HCT116 (cell line): ENCODE measurements at regions not wholly inside any gene's neighbourhood (a gene's known extent, or its start where the extent isn't known, plus 50 kb on each side); places are given as distances from the start of the nearest gene placed in this dataset.

Source experiments
- ATAC-seq: fragments of 200-7000 bp; cut with Tn5 transposase; 2 replicates; pipeline ENCODE4 v1.9.1; 2020; ENCODE audit warnings: mild to moderate bottlenecking, moderate library complexity
- BruUV-seq: library from RNA; stranded (reverse); fragments of 400-500 nt; replicated peaks from 2 replicates; lab custom pipeline; 2021; lab: Mats Ljungman, UMichigan
- CTCF ChIA-PET: fragments of 300-600 bp; sonication (Branson Sonifier 250); formaldehyde crosslinking; loops from one replicate; lab custom pipeline; 2021; ENCODE audit warnings: antibody characterized with exemption; lab: Charles Lee
- POLR2A ChIA-PET: fragments of 300-600, 350-600 bp; sonication (Branson Sonifier 250); formaldehyde crosslinking; loops from one replicate; lab custom pipeline; 2021; ENCODE audit warnings: antibody characterized with exemption; lab: Charles Lee
- RAD21 ChIA-PET, 2 experiments: fragments of 300-600 bp; sonication (Branson Sonifier 250); formaldehyde crosslinking; loops; one replicate each; lab custom pipeline; 2023; ENCODE audit warnings: low total read pairs in 2 of 2; ENCODE audit not compliant: uncharacterized antibody in 2 of 2, unreplicated experiment in 2 of 2, low non-redundant PET in 1 of 2; lab: Charles Lee
- DNase-seq: peaks from one replicate; pipeline ENCODE4 v3.0.0-alpha.2; 2010; ENCODE audit warnings: low read depth, low spot score
- H2AFZ ChIP-seq: fragments of 200-600 bp; shearing (Covaris generic), sonication (generic); 2 replicates; pipeline ENCODE4 v1.6.1; 2017; ENCODE audit warnings: low read depth, mixed run types, mixed read lengths, antibody characterized with exemption, low read length; ENCODE audit not compliant: poor library complexity, severe bottlenecking
- H3K27ac ChIP-seq: 2 replicates; pipeline ENCODE4 v1.5.1; 2012; ENCODE audit warnings: low read depth, low read length
- H3K27me3 ChIP-seq: fragments of 200-600 bp; sonication (generic); 2 replicates; pipeline ENCODE4 v1.6.1; 2016; ENCODE audit warnings: mixed run types, low read length, mixed read lengths; ENCODE audit not compliant: insufficient read depth
- H3K36me3 ChIP-seq, 2 experiments: fragments of 200-500 bp in 1 of 2; fragments of 200-600 bp in 1 of 2; sonication (Bioruptor generic) in 1 of 2; sonication (generic) in 1 of 2; 2 replicates each; pipeline versions ENCODE4 v1.5.1 to v1.6.1; 2014 to 2016; ENCODE audit warnings: low read length in 2 of 2, inconsistent platforms in 1 of 2, mixed read lengths in 1 of 2, mixed run types in 1 of 2; ENCODE audit not compliant: insufficient read depth in 2 of 2, control insufficient read depth in 1 of 2
- H3K4me1 ChIP-seq, 2 experiments: fragments of 200-600 bp in 1 of 2; sonication (generic) in 1 of 2; 2 replicates each; pipeline versions ENCODE4 v1.5.1 to v1.6.1; 2012 to 2017; ENCODE audit warnings: low read length in 2 of 2, inconsistent platforms in 1 of 2, mild to moderate bottlenecking in 1 of 2, mixed read lengths in 1 of 2, mixed run types in 1 of 2, moderate library complexity in 1 of 2; ENCODE audit not compliant: insufficient read depth in 2 of 2, control insufficient read depth in 1 of 2
- H3K4me2 ChIP-seq: fragments of 200-600 bp; sonication (generic); 2 replicates; pipeline ENCODE4 v1.6.1; 2017; ENCODE audit warnings: mixed run types, low read length, mixed read lengths
- H3K4me3 ChIP-seq, 2 experiments: fragments of 200-600 bp in 1 of 2; sonication (generic) in 1 of 2; replicated peaks in 1 of 2; 2 replicates each; pipeline ENCODE4 v1.5.1; 2011 to 2016; ENCODE audit warnings: low read length in 2 of 2, control low read depth in 1 of 2, low read depth in 1 of 2, mild to moderate bottlenecking in 1 of 2, mixed read lengths in 1 of 2, mixed run types in 1 of 2
- H3K79me2 ChIP-seq: fragments of 200-600 bp; sonication (generic); 2 replicates; pipeline ENCODE4 v1.6.1; 2017; ENCODE audit warnings: mild to moderate bottlenecking, mixed run types, low read length, moderate library complexity, mixed read lengths; ENCODE audit not compliant: insufficient read depth
- H3K9ac ChIP-seq: fragments of 200-600 bp; sonication (generic); 2 replicates; pipeline ENCODE4 v1.6.1; 2016; ENCODE audit warnings: low read length, mixed read lengths
- H3K9me2 ChIP-seq: fragments of 200-600 bp; sonication (generic), shearing (Covaris generic); 2 replicates; pipeline ENCODE4 v1.6.1; 2017; ENCODE audit warnings: mixed run types, mild to moderate bottlenecking, moderate library complexity; ENCODE audit not compliant: insufficient read depth
- H3K9me3 ChIP-seq, 2 experiments: fragments of 200-500 bp in 1 of 2; fragments of 200-600 bp in 1 of 2; sonication (Bioruptor generic) in 1 of 2; sonication (generic) in 1 of 2; 2 replicates each; pipeline ENCODE4 v1.6.1; 2014 to 2017; ENCODE audit warnings: low read length in 2 of 2, mixed read lengths in 2 of 2, inconsistent platforms in 1 of 2, low read depth in 1 of 2, mild to moderate bottlenecking in 1 of 2, mixed run types in 1 of 2, moderate library complexity in 1 of 2; ENCODE audit not compliant: control insufficient read depth in 1 of 2, insufficient read depth in 1 of 2
- H4K20me1 ChIP-seq: fragments of 200-600 bp; sonication (generic), shearing (Covaris generic); 2 replicates; pipeline ENCODE4 v1.6.1; 2017; ENCODE audit warnings: mixed run types, mild to moderate bottlenecking, moderate library complexity; ENCODE audit not compliant: insufficient read depth
- CEBPB ChIP-seq: IDR thresholded peaks from 2 replicates; pipeline ENCODE4 v1.6.1; 2012; ENCODE audit warnings: low read depth
- RAD21 ChIP-seq: IDR thresholded peaks from 2 replicates; pipeline ENCODE4 v1.6.1; 2012; ENCODE audit warnings: low read depth, mild to moderate bottlenecking
- YY1 ChIP-seq: IDR thresholded peaks from 2 replicates; pipeline ENCODE4 v1.6.1; 2011; ENCODE audit warnings: low read length, low read depth, moderate library complexity, mild to moderate bottlenecking; ENCODE audit not compliant: insufficient replicate concordance; ENCODE audit errors: extremely low read depth
- ZFX ChIP-seq: fragments of 450-650 bp; IDR thresholded peaks from 2 replicates; pipeline ENCODE4 v1.6.1; 2017
- ZNF274 ChIP-seq: fragments of 200-500 bp; sonication (Bioruptor generic); IDR thresholded peaks from 2 replicates; pipeline ENCODE4 v1.6.1; 2014; ENCODE audit warnings: mild to moderate bottlenecking, low read depth, low read length, inconsistent platforms
- intact Hi-C: fragments of 100-400 bp; cut with micrococcal nuclease; formaldehyde crosslinking; loops from 2 replicates; pipeline ENCODE4 v1.10.0; 2022
- TF ChIP-seq, protein P1 (sequence below), 3 experiments: fragments of 200-600 bp in 1 of 3; sonication (generic) in 1 of 3; IDR thresholded peaks in 2 of 3; conservative IDR thresholded peaks in 1 of 3; 2 replicates each; pipeline ENCODE4 v1.5.1; 2012 to 2017; ENCODE audit warnings: low read depth in 2 of 3, low read length in 2 of 3, antibody characterized with exemption in 1 of 3, borderline replicate concordance in 1 of 3, control low read depth in 1 of 3, mild to moderate bottlenecking in 1 of 3, mixed read lengths in 1 of 3, mixed run types in 1 of 3, moderate library complexity in 1 of 3; ENCODE audit not compliant: insufficient read depth in 1 of 3
- TF ChIP-seq, protein P2 (sequence below): IDR thresholded peaks from 2 replicates; pipeline ENCODE4 v1.6.1; 2011; ENCODE audit warnings: mild to moderate bottlenecking, low read length, moderate library complexity; ENCODE audit not compliant: insufficient replicate concordance; ENCODE audit errors: extremely low read depth

DNA sequence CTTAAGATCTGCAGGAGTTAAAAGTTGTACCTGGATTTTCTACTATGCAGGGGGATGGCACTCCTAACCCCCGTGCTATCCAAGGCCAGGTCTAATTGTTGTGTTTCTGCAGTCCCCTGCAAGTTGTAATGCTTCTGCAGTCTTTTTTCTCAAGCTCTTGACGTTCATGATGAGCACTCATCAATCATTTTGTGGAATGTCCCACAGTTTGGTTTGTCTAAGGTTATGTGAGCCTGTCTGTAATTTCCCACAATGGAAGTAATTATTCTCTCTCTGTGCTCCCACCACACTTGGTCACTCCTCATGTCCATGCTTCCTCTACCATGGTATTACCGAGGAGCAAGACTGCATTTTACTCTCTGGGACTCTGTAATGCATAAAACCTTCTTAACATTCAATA, 107.6 kb upstream of the SSTR4 start (continued):
- TF ChIP-seq, protein P1, sequence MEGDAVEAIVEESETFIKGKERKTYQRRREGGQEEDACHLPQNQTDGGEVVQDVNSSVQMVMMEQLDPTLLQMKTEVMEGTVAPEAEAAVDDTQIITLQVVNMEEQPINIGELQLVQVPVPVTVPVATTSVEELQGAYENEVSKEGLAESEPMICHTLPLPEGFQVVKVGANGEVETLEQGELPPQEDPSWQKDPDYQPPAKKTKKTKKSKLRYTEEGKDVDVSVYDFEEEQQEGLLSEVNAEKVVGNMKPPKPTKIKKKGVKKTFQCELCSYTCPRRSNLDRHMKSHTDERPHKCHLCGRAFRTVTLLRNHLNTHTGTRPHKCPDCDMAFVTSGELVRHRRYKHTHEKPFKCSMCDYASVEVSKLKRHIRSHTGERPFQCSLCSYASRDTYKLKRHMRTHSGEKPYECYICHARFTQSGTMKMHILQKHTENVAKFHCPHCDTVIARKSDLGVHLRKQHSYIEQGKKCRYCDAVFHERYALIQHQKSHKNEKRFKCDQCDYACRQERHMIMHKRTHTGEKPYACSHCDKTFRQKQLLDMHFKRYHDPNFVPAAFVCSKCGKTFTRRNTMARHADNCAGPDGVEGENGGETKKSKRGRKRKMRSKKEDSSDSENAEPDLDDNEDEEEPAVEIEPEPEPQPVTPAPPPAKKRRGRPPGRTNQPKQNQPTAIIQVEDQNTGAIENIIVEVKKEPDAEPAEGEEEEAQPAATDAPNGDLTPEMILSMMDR (IDR thresholded peaks at IDR 0.05 in 2 of 3, conservative IDR thresholded peaks at IDR 0.05 in 1 of 3; ENCODE audit: borderline replicate concordance in 1 of 3, insufficient read depth in 1 of 3, low read depth in 2 of 3, low read length in 2 of 3) = no peak

DNA sequence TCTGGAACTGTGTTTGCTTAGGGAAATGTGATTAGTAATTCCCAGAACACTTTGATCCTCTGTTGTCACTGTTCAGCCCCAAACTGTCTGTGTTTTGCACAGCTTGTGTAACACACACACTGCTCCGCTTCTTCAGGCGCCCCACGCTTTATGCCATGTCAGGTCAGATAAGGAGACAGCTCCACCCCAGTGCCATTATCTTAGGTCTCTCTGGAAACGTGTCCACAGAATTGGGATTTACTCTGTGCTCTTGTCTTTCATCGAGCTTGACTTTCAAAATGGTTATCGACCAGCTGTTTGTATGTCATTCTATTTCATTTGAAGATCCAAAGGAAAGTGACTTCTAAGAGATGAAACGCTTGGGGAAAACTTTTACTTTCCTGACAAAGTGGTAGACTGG, 106.4 kb upstream of the SSTR4 start:
- CTCF ChIA-PET = no interaction called here
- Histone ChIP-seq H3K27ac (no peak overlapping the region), H3K4me2 (no peak overlapping the region), H3K36me3 (no peaks in the 10 kb centered on the region), H4K20me1 (no peaks in the 10 kb centered on the region), H3K9me2 (no peaks in the 10 kb centered on the region), H3K4me1 (no peaks in the 10 kb centered on the region), H3K27me3 (peaks cover 67% of the 10 kb centered on the region), H2AFZ (no peak overlapping the region), H3K9ac (no peak overlapping the region), H3K9me3 (no peaks in the 10 kb centered on the region), H3K79me2 (no peaks in the 10 kb centered on the region), H3K4me3 (no peak overlapping the region)
- POLR2A ChIA-PET = no interaction called here
- BruUV-seq = no TSS peak
- intact Hi-C loops = no loop called here
- TF ChIP-seq YY1 (no peak), ZNF274 (no peak), RAD21 (no peak), CEBPB (no peak), ZFX (no peak)
- TF ChIP-seq, protein P2, sequence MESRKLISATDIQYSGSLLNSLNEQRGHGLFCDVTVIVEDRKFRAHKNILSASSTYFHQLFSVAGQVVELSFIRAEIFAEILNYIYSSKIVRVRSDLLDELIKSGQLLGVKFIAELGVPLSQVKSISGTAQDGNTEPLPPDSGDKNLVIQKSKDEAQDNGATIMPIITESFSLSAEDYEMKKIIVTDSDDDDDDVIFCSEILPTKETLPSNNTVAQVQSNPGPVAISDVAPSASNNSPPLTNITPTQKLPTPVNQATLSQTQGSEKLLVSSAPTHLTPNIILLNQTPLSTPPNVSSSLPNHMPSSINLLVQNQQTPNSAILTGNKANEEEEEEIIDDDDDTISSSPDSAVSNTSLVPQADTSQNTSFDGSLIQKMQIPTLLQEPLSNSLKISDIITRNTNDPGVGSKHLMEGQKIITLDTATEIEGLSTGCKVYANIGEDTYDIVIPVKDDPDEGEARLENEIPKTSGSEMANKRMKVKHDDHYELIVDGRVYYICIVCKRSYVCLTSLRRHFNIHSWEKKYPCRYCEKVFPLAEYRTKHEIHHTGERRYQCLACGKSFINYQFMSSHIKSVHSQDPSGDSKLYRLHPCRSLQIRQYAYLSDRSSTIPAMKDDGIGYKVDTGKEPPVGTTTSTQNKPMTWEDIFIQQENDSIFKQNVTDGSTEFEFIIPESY = no peak
- ATAC-seq (no peak), DNase-seq (no peak)
- RAD21 ChIA-PET = no interaction called here
